HCT116 (cell line): ENCODE measurements at regions not wholly inside any gene's neighbourhood (a gene's known extent, or its start where the extent isn't known, plus 50 kb on each side); places are given as distances from the start of the nearest gene placed in this dataset.

ENCODE experiments used
- ATAC-seq: fragments of 200-7000 bp; cut with Tn5 transposase; 2 replicates; pipeline ENCODE4 v1.9.1; 2020; ENCODE audit warnings: mild to moderate bottlenecking, moderate library complexity
- BruUV-seq: library from RNA; stranded (reverse); fragments of 400-500 nt; replicated peaks from 2 replicates; lab custom pipeline; 2021; lab: Mats Ljungman, UMichigan
- CTCF ChIA-PET: fragments of 300-600 bp; sonication (Branson Sonifier 250); formaldehyde crosslinking; loops from one replicate; lab custom pipeline; 2021; ENCODE audit warnings: antibody characterized with exemption; lab: Charles Lee
- POLR2A ChIA-PET: fragments of 300-600, 350-600 bp; sonication (Branson Sonifier 250); formaldehyde crosslinking; loops from one replicate; lab custom pipeline; 2021; ENCODE audit warnings: antibody characterized with exemption; lab: Charles Lee
- RAD21 ChIA-PET, 2 experiments: fragments of 300-600 bp; sonication (Branson Sonifier 250); formaldehyde crosslinking; loops; one replicate each; lab custom pipeline; 2023; ENCODE audit warnings: low total read pairs in 2 of 2; ENCODE audit not compliant: uncharacterized antibody in 2 of 2, unreplicated experiment in 2 of 2, low non-redundant PET in 1 of 2; lab: Charles Lee
- DNase-seq: peaks from one replicate; pipeline ENCODE4 v3.0.0-alpha.2; 2010; ENCODE audit warnings: low read depth, low spot score
- H2AFZ ChIP-seq: fragments of 200-600 bp; shearing (Covaris generic), sonication (generic); 2 replicates; pipeline ENCODE4 v1.6.1; 2017; ENCODE audit warnings: low read depth, mixed run types, mixed read lengths, antibody characterized with exemption, low read length; ENCODE audit not compliant: poor library complexity, severe bottlenecking
- H3K27ac ChIP-seq: 2 replicates; pipeline ENCODE4 v1.5.1; 2012; ENCODE audit warnings: low read depth, low read length
- H3K27me3 ChIP-seq: fragments of 200-600 bp; sonication (generic); 2 replicates; pipeline ENCODE4 v1.6.1; 2016; ENCODE audit warnings: mixed run types, low read length, mixed read lengths; ENCODE audit not compliant: insufficient read depth
- H3K36me3 ChIP-seq, 2 experiments: fragments of 200-500 bp in 1 of 2; fragments of 200-600 bp in 1 of 2; sonication (Bioruptor generic) in 1 of 2; sonication (generic) in 1 of 2; 2 replicates each; pipeline versions ENCODE4 v1.5.1 to v1.6.1; 2014 to 2016; ENCODE audit warnings: low read length in 2 of 2, inconsistent platforms in 1 of 2, mixed read lengths in 1 of 2, mixed run types in 1 of 2; ENCODE audit not compliant: insufficient read depth in 2 of 2, control insufficient read depth in 1 of 2
- H3K4me1 ChIP-seq, 2 experiments: fragments of 200-600 bp in 1 of 2; sonication (generic) in 1 of 2; 2 replicates each; pipeline versions ENCODE4 v1.5.1 to v1.6.1; 2012 to 2017; ENCODE audit warnings: low read length in 2 of 2, inconsistent platforms in 1 of 2, mild to moderate bottlenecking in 1 of 2, mixed read lengths in 1 of 2, mixed run types in 1 of 2, moderate library complexity in 1 of 2; ENCODE audit not compliant: insufficient read depth in 2 of 2, control insufficient read depth in 1 of 2
- H3K4me2 ChIP-seq: fragments of 200-600 bp; sonication (generic); 2 replicates; pipeline ENCODE4 v1.6.1; 2017; ENCODE audit warnings: mixed run types, low read length, mixed read lengths
- H3K4me3 ChIP-seq, 2 experiments: fragments of 200-600 bp in 1 of 2; sonication (generic) in 1 of 2; replicated peaks in 1 of 2; 2 replicates each; pipeline ENCODE4 v1.5.1; 2011 to 2016; ENCODE audit warnings: low read length in 2 of 2, control low read depth in 1 of 2, low read depth in 1 of 2, mild to moderate bottlenecking in 1 of 2, mixed read lengths in 1 of 2, mixed run types in 1 of 2
- H3K79me2 ChIP-seq: fragments of 200-600 bp; sonication (generic); 2 replicates; pipeline ENCODE4 v1.6.1; 2017; ENCODE audit warnings: mild to moderate bottlenecking, mixed run types, low read length, moderate library complexity, mixed read lengths; ENCODE audit not compliant: insufficient read depth
- H3K9ac ChIP-seq: fragments of 200-600 bp; sonication (generic); 2 replicates; pipeline ENCODE4 v1.6.1; 2016; ENCODE audit warnings: low read length, mixed read lengths
- H3K9me2 ChIP-seq: fragments of 200-600 bp; sonication (generic), shearing (Covaris generic); 2 replicates; pipeline ENCODE4 v1.6.1; 2017; ENCODE audit warnings: mixed run types, mild to moderate bottlenecking, moderate library complexity; ENCODE audit not compliant: insufficient read depth
- H3K9me3 ChIP-seq, 2 experiments: fragments of 200-500 bp in 1 of 2; fragments of 200-600 bp in 1 of 2; sonication (Bioruptor generic) in 1 of 2; sonication (generic) in 1 of 2; 2 replicates each; pipeline ENCODE4 v1.6.1; 2014 to 2017; ENCODE audit warnings: low read length in 2 of 2, mixed read lengths in 2 of 2, inconsistent platforms in 1 of 2, low read depth in 1 of 2, mild to moderate bottlenecking in 1 of 2, mixed run types in 1 of 2, moderate library complexity in 1 of 2; ENCODE audit not compliant: control insufficient read depth in 1 of 2, insufficient read depth in 1 of 2
- H4K20me1 ChIP-seq: fragments of 200-600 bp; sonication (generic), shearing (Covaris generic); 2 replicates; pipeline ENCODE4 v1.6.1; 2017; ENCODE audit warnings: mixed run types, mild to moderate bottlenecking, moderate library complexity; ENCODE audit not compliant: insufficient read depth
- ATF3 ChIP-seq: IDR thresholded peaks from 2 replicates; pipeline ENCODE4 v1.6.1; 2012
- CBX3 ChIP-seq: IDR thresholded peaks from 2 replicates; pipeline ENCODE4 v1.6.1; 2012; ENCODE audit warnings: low read depth
- ELF1 ChIP-seq: IDR thresholded peaks from 2 replicates; pipeline ENCODE4 v1.6.1; 2012; ENCODE audit warnings: low read depth, borderline replicate concordance
- EZH2 ChIP-seq: fragments of 200-600 bp; sonication (generic); IDR thresholded peaks from 2 replicates; pipeline ENCODE4 v1.6.1; 2017; ENCODE audit warnings: antibody characterized with exemption, mixed run types
- EZH2phosphoT487 ChIP-seq: fragments of 200-600 bp; IDR thresholded peaks from 2 replicates; pipeline ENCODE4 v1.6.1; 2018; ENCODE audit warnings: antibody characterized with exemption, borderline replicate concordance
- FOSL1 ChIP-seq: IDR thresholded peaks from 2 replicates; pipeline ENCODE4 v1.6.1; 2012; ENCODE audit warnings: low read depth
- JUND ChIP-seq: IDR thresholded peaks from 2 replicates; pipeline ENCODE4 v1.6.1; 2012
- POLR2A ChIP-seq: IDR thresholded peaks from 2 replicates; pipeline ENCODE4 v1.7.0; 2011; ENCODE audit warnings: borderline replicate concordance; ENCODE audit not compliant: insufficient read depth, insufficient read length; ENCODE audit errors: extremely low read depth
- POLR2AphosphoS5 ChIP-seq: IDR thresholded peaks from 2 replicates; pipeline ENCODE4 v1.6.1; 2011; ENCODE audit warnings: mild to moderate bottlenecking, low read depth, low read length, moderate library complexity
- REST ChIP-seq: IDR thresholded peaks from 2 replicates; pipeline ENCODE4 v1.6.1; 2012; ENCODE audit warnings: low read depth
- ZBTB33 ChIP-seq: IDR thresholded peaks from 2 replicates; pipeline ENCODE4 v1.6.1; 2011; ENCODE audit warnings: mild to moderate bottlenecking, low read length, moderate library complexity; ENCODE audit not compliant: insufficient replicate concordance; ENCODE audit errors: extremely low read depth
- intact Hi-C: fragments of 100-400 bp; cut with micrococcal nuclease; formaldehyde crosslinking; loops from 2 replicates; pipeline ENCODE4 v1.10.0; 2022

- no peak overlapping the region for H2AFZ ChIP-seq
- no peak overlapping the region for H3K9ac ChIP-seq
- BruUV-seq = no TSS peak
Observed at GRCh38 chr1:177884479-177885021, 85.3 kb downstream of the SEC16B start.

More at GRCh38 chr1:177884479-177885021, 85.3 kb downstream of the SEC16B start:
- ChIA-PET CTCF (no interaction called here), RAD21 (no interaction called here), POLR2A (no interaction called here)
- H3K9me3 ChIP-seq = no peaks in the 10 kb centered on the region
- H3K27ac ChIP-seq = no peak overlapping the region
- no peak overlapping the region for H3K4me3 ChIP-seq
- no peak overlapping the region for H3K4me2 ChIP-seq
- no peaks in the 10 kb centered on the region for H4K20me1 ChIP-seq
- no peaks in the 10 kb centered on the region for H3K4me1 ChIP-seq
- no peak for ATAC-seq
- intact Hi-C loops = no loop called here
- no peaks in the 10 kb centered on the region for H3K9me2 ChIP-seq
- no peaks in the 10 kb centered on the region for H3K36me3 ChIP-seq
- peaks cover 48% of the 10 kb centered on the region for H3K27me3 ChIP-seq
- DNase-seq = no peak
- no peak for TF ChIP-seq ATF3
- no peak for TF ChIP-seq JUND
- TF ChIP-seq EZH2phosphoT487 = no peak
- no peak for TF ChIP-seq REST
- no peak for TF ChIP-seq ELF1
- TF ChIP-seq FOSL1 = no peak
- TF ChIP-seq POLR2A = no peak
- no peak for TF ChIP-seq POLR2AphosphoS5
- no peak for TF ChIP-seq EZH2
- TF ChIP-seq CBX3 = no peak
- no peak for TF ChIP-seq ZBTB33
- H3K79me2 ChIP-seq = no peaks in the 10 kb centered on the region
